VCaP (cell line): ENCODE measurements at regions not wholly inside any gene's neighbourhood (a gene's known extent, or its start where the extent isn't known, plus 50 kb on each side); places are given as distances from the start of the nearest gene placed in this dataset.

Experiments
- H3K27ac ChIP-seq: fragments of 450-650 bp; 2 replicates; pipeline ENCODE4 v1.5.1; 2017
- CTCF ChIP-seq: fragments of 450-650 bp; conservative IDR thresholded peaks from 2 replicates; pipeline ENCODE4 v1.5.1; 2017; ENCODE audit warnings: mild to moderate bottlenecking, moderate library complexity

- no peak overlapping the region for H3K27ac ChIP-seq
- TF ChIP-seq CTCF = no peak
Observed at GRCh38 chr1:191818198-191818597, 340.1 kb upstream of the RGS18 start.

GRCh38 chr1:191831572-191831971, 326.7 kb upstream of the RGS18 start:
- no peak overlapping the region for H3K27ac ChIP-seq
- TF ChIP-seq CTCF = peak; percentile 56

- H3K27ac ChIP-seq = no peak overlapping the region
- TF ChIP-seq CTCF = no peak
Observed at GRCh38 chr1:191839891-191840290, 318.4 kb upstream of the RGS18 start.

GRCh38 chr1:191851799-191852595, 306.3 kb upstream of the RGS18 start:
- H3K27ac ChIP-seq = no peak overlapping the region
- TF ChIP-seq CTCF = no peak

- TF ChIP-seq CTCF = no peak
- no peak overlapping the region for H3K27ac ChIP-seq
Observed at GRCh38 chr1:191852907-191853306, 305.4 kb upstream of the RGS18 start.

GRCh38 chr1:191857600-191857999, 300.7 kb upstream of the RGS18 start:
- H3K27ac ChIP-seq = no peak overlapping the region
- TF ChIP-seq CTCF = no peak

GRCh38 chr1:191865479-191865878, 292.8 kb upstream of the RGS18 start:
- TF ChIP-seq CTCF = no peak
- no peak overlapping the region for H3K27ac ChIP-seq
